OCI-LY7 (cell line): ENCODE measurements at regions not wholly inside any gene's neighbourhood (a gene's known extent, or its start where the extent isn't known, plus 50 kb on each side); places are given as distances from the start of the nearest gene placed in this dataset.

ENCODE experiments used
- BruUV-seq: library from RNA; stranded (reverse); fragments of 400-500 nt; replicated peaks from 2 replicates; lab custom pipeline; 2021; lab: Mats Ljungman, UMichigan
- CTCF ChIA-PET: fragments of 300-600 bp; sonication (Branson Sonifier 250); formaldehyde crosslinking; loops from one replicate; lab custom pipeline; 2022; ENCODE audit warnings: antibody characterized with exemption; ENCODE audit not compliant: unreplicated experiment; lab: Charles Lee
- POLR2A ChIA-PET: fragments of 300-600 bp; sonication (Branson Sonifier 250); formaldehyde crosslinking; loops from one replicate; lab custom pipeline; 2022; ENCODE audit warnings: antibody characterized with exemption; lab: Charles Lee
- DNase-seq: peaks from one replicate; pipeline ENCODE4 v3.0.0-alpha.2; 2015; ENCODE audit warnings: low spot score
- H2AFZ ChIP-seq: fragments of 200-600 bp; sonication (generic), shearing (Covaris generic); 2 replicates; pipeline ENCODE4 v1.6.1; 2014; ENCODE audit warnings: mild to moderate bottlenecking, antibody characterized with exemption, low read length, moderate library complexity
- H3K27ac ChIP-seq: fragments of 200-600 bp; sonication (generic); 2 replicates; pipeline ENCODE4 v1.5.1; 2014; ENCODE audit warnings: mixed run types, low read depth, mild to moderate bottlenecking, moderate library complexity, low read length, inconsistent platforms; ENCODE audit not compliant: poor library complexity, severe bottlenecking
- H3K36me3 ChIP-seq: fragments of 200-600 bp; sonication (generic); 2 replicates; pipeline ENCODE4 v1.6.1; 2014; ENCODE audit warnings: mild to moderate bottlenecking, antibody characterized with exemption, low read length, moderate library complexity, mixed read lengths; ENCODE audit not compliant: insufficient read depth
- H3K4me1 ChIP-seq: fragments of 200-600 bp; sonication (generic); 2 replicates; pipeline ENCODE4 v1.5.1; 2014; ENCODE audit warnings: mild to moderate bottlenecking, low read length; ENCODE audit not compliant: insufficient read depth, poor library complexity, severe bottlenecking
- H3K4me2 ChIP-seq: fragments of 200-600 bp; sonication (generic); 2 replicates; pipeline ENCODE4 v1.6.1; 2014; ENCODE audit warnings: mild to moderate bottlenecking, low read length
- H3K4me3 ChIP-seq: fragments of 200-600 bp; sonication (generic); 2 replicates; pipeline ENCODE4 v1.5.1; 2014; ENCODE audit warnings: mild to moderate bottlenecking, low read depth, low read length; ENCODE audit not compliant: poor library complexity, severe bottlenecking
- H3K79me2 ChIP-seq: fragments of 200-600 bp; sonication (generic); 2 replicates; pipeline ENCODE4 v1.6.1; 2016; ENCODE audit warnings: low read depth, mild to moderate bottlenecking, low read length, moderate library complexity, mixed read lengths; ENCODE audit not compliant: insufficient read depth
- H3K9me2 ChIP-seq: fragments of 200-600 bp; sonication (generic); 2 replicates; pipeline ENCODE4 v1.6.1; 2016; ENCODE audit warnings: mild to moderate bottlenecking, low read length, mixed read lengths; ENCODE audit not compliant: insufficient read depth
- H3K9me3 ChIP-seq: fragments of 200-600 bp; sonication (generic); 2 replicates; pipeline ENCODE4 v1.6.1; 2014; ENCODE audit warnings: mild to moderate bottlenecking, mixed run types, low read length, mixed read lengths
- H4K20me1 ChIP-seq: fragments of 200-600 bp; sonication (generic); 2 replicates; pipeline ENCODE4 v1.6.1; 2014; ENCODE audit warnings: mild to moderate bottlenecking, antibody characterized with exemption, low read length, moderate library complexity, mixed read lengths; ENCODE audit not compliant: insufficient read depth
- EZH2phosphoT487 ChIP-seq: fragments of 200-600 bp; sonication (generic); IDR thresholded peaks from 2 replicates; pipeline ENCODE4 v1.6.1; 2018; ENCODE audit warnings: low read depth, borderline replicate concordance, mild to moderate bottlenecking, mixed run types, antibody characterized with exemption, low read length, moderate library complexity, mixed read lengths
- intact Hi-C: fragments of 100-400 bp; cut with micrococcal nuclease; formaldehyde crosslinking; loops from one replicate; pipeline ENCODE4 v1.10.0; 2022; ENCODE audit not compliant: unreplicated experiment
- TF ChIP-seq, protein P1 (sequence below): fragments of 200-600 bp; sonication (generic); conservative IDR thresholded peaks from 2 replicates; pipeline ENCODE4 v1.5.1; 2014; ENCODE audit warnings: mild to moderate bottlenecking, antibody characterized with exemption, low read length, moderate library complexity, mixed read lengths

DNA sequence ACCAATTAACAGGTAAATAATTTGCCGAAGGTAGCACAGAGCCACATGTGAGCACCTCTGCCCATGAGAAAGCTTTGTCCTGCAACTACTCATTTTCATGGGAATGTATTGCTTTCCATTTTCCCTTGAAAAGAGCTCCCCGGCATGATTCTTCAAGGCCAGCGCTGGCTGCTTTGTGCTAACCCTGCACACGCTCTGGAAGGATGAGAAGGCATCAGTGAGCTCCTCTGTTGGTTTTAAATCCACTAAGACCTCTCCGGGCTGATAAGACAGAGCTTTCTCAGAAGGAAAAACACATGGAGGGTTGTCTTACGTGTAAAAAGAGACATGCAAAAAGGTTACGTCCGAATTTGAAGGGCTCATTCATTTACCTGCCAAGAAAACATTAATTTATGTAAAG is 553.9 kb upstream of the MKI67 start:
- intact Hi-C loops = no loop called here
- Histone ChIP-seq H3K9me2 (no peaks in the 10 kb centered on the region), H3K4me3 (no peak overlapping the region), H3K4me1 (no peaks in the 10 kb centered on the region), H3K36me3 (no peaks in the 10 kb centered on the region), H4K20me1 (no peaks in the 10 kb centered on the region), H2AFZ (no peak overlapping the region), H3K27ac (no peak overlapping the region), H3K4me2 (no peak overlapping the region), H3K79me2 (no peaks in the 10 kb centered on the region), H3K9me3 (no peaks in the 10 kb centered on the region)
- TF ChIP-seq EZH2phosphoT487 = no peak
- TF ChIP-seq, protein P1, sequence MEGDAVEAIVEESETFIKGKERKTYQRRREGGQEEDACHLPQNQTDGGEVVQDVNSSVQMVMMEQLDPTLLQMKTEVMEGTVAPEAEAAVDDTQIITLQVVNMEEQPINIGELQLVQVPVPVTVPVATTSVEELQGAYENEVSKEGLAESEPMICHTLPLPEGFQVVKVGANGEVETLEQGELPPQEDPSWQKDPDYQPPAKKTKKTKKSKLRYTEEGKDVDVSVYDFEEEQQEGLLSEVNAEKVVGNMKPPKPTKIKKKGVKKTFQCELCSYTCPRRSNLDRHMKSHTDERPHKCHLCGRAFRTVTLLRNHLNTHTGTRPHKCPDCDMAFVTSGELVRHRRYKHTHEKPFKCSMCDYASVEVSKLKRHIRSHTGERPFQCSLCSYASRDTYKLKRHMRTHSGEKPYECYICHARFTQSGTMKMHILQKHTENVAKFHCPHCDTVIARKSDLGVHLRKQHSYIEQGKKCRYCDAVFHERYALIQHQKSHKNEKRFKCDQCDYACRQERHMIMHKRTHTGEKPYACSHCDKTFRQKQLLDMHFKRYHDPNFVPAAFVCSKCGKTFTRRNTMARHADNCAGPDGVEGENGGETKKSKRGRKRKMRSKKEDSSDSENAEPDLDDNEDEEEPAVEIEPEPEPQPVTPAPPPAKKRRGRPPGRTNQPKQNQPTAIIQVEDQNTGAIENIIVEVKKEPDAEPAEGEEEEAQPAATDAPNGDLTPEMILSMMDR = no peak
- BruUV-seq = no TSS peak
- ChIA-PET CTCF (no interaction called here), POLR2A (no interaction called here)
- DNase-seq = no peak

DNA sequence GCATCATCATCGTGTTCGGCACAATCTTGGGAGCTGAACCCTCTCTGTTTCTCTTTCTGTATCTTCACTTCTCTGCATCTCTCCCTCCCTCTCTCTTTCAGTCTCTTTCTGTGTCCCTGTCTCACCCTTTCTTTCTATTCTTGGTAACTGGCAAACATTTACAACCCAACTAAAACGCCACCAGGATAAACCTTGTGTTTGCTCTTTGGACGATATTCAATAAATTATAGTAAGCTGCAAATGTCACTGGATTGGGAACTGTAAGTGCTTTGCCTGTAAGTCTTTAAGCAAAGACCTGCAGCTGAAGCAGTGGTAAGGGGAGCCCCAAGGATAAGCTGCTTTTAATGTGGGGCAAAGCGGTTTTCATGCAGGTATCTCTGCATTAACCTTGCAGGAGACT is 558.0 kb upstream of the MKI67 start:
- H3K79me2 ChIP-seq = no peaks in the 10 kb centered on the region
- no peak for DNase-seq
- no peaks in the 10 kb centered on the region for H3K9me3 ChIP-seq
- no peak overlapping the region for H2AFZ ChIP-seq
- H3K4me3 ChIP-seq = no peak overlapping the region
- H4K20me1 ChIP-seq = no peaks in the 10 kb centered on the region
- H3K9me2 ChIP-seq = no peaks in the 10 kb centered on the region
- intact Hi-C loops = no loop called here
- no peak overlapping the region for H3K4me2 ChIP-seq
- CTCF ChIA-PET = no interaction called here
- BruUV-seq = no TSS peak
- no peak overlapping the region for H3K27ac ChIP-seq
- POLR2A ChIA-PET = no interaction called here
- H3K4me1 ChIP-seq = no peaks in the 10 kb centered on the region
- TF ChIP-seq, protein P1 = no peak
- TF ChIP-seq EZH2phosphoT487 = no peak
- no peaks in the 10 kb centered on the region for H3K36me3 ChIP-seq

DNA sequence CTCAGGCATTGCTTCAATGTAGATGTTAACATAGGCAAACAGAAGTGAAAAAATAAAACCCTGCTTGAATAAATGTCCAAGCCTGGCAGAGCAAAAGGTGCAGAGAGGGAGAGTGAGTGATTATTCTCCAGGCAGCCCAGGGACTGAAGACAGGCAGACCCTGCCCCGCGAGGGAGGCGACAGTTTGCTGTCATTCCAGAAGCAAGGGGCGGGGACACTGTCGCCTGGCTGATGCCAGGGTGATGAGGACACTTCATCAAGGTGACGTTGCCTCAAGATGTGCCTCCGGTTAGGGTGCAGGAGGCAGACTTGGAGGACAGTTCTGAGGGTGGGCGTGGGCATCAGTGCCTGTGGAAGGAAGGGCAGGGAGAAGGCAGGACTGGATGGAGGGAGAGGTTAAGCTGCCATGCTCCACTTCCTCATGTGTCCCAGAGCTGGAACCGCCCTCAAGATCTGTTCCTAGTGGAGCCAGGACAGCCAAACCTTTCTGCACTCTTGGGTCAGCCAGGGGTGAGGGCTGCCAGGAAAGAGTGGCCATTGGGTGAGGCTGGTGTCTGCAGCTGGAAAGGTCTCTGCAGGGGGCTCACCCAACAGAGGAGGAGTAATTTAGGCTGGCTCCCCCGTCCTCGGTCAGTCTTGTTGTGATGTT is 560.5 kb upstream of the MKI67 start:
- H4K20me1 ChIP-seq = no peaks in the 10 kb centered on the region
- H3K9me2 ChIP-seq = no peaks in the 10 kb centered on the region
- no peak overlapping the region for H3K27ac ChIP-seq
- no peak overlapping the region for H3K4me2 ChIP-seq
- no TSS peak for BruUV-seq
- no peaks in the 10 kb centered on the region for H3K79me2 ChIP-seq
- POLR2A ChIA-PET = no interaction called here
- CTCF ChIA-PET = no interaction called here
- TF ChIP-seq, protein P1 = no peak
- DNase-seq = no peak
- no peak overlapping the region for H3K4me3 ChIP-seq
- H3K4me1 ChIP-seq = no peaks in the 10 kb centered on the region
- no peaks in the 10 kb centered on the region for H3K9me3 ChIP-seq
- intact Hi-C loops = no loop called here
- H3K36me3 ChIP-seq = no peaks in the 10 kb centered on the region
- no peak overlapping the region for H2AFZ ChIP-seq
